GM23248 (cell line): ENCODE measurements at regions not wholly inside any gene's neighbourhood (a gene's known extent, or its start where the extent isn't known, plus 50 kb on each side); places are given as distances from the start of the nearest gene placed in this dataset.

Experiments used
- DNase-seq: peaks from one replicate; pipeline ENCODE4 v3.0.0-alpha.2; 2015
- H2AFZ ChIP-seq: fragments of 200-600 bp; sonication (generic); 2 replicates; pipeline ENCODE4 v1.6.1; 2016; ENCODE audit warnings: antibody characterized with exemption
- H3F3A ChIP-seq: fragments of 200-600 bp; sonication (generic); 2 replicates; pipeline ENCODE4 v1.6.1; 2016; ENCODE audit warnings: mild to moderate bottlenecking, antibody characterized with exemption, mixed run types; ENCODE audit not compliant: insufficient read depth
- H3K27ac ChIP-seq: fragments of 200-600 bp; sonication (generic); 2 replicates; pipeline ENCODE4 v1.5.1; 2016; ENCODE audit warnings: mild to moderate bottlenecking
- H3K27me3 ChIP-seq: fragments of 200-600 bp; sonication (generic); replicated peaks from 2 replicates; pipeline ENCODE4 v1.6.1; 2016; ENCODE audit warnings: mild to moderate bottlenecking; ENCODE audit not compliant: insufficient read depth
- H3K36me3 ChIP-seq: fragments of 200-600 bp; sonication (generic); 2 replicates; pipeline ENCODE4 v1.6.1; 2016; ENCODE audit warnings: low read depth, mild to moderate bottlenecking
- H3K4me1 ChIP-seq: fragments of 200-600 bp; sonication (generic); 2 replicates; pipeline ENCODE4 v1.6.1; 2016; ENCODE audit warnings: mild to moderate bottlenecking; ENCODE audit not compliant: insufficient read depth
- H3K4me2 ChIP-seq: fragments of 200-600 bp; sonication (generic); one replicate; pipeline ENCODE4 v1.6.1; 2016; ENCODE audit warnings: mild to moderate bottlenecking; ENCODE audit not compliant: unreplicated experiment
- H3K4me3 ChIP-seq: fragments of 200-600 bp; sonication (generic); 2 replicates; pipeline ENCODE4 v1.5.1; 2016; ENCODE audit warnings: mild to moderate bottlenecking
- H3K79me2 ChIP-seq: fragments of 200-600 bp; sonication (generic); 2 replicates; pipeline ENCODE4 v1.6.1; 2016; ENCODE audit warnings: mild to moderate bottlenecking; ENCODE audit not compliant: insufficient read depth
- H3K9ac ChIP-seq: fragments of 200-600 bp; sonication (generic); 2 replicates; pipeline ENCODE4 v1.6.1; 2016; ENCODE audit warnings: mild to moderate bottlenecking
- H3K9me2 ChIP-seq: fragments of 200-600 bp; sonication (generic); 2 replicates; pipeline ENCODE4 v1.6.1; 2016; ENCODE audit warnings: mixed run types, mild to moderate bottlenecking, moderate library complexity; ENCODE audit not compliant: insufficient read depth
- H3K9me3 ChIP-seq: fragments of 200-600 bp; sonication (generic); one replicate; pipeline ENCODE4 v1.6.1; 2017; ENCODE audit warnings: low read depth
- H4K20me1 ChIP-seq: fragments of 200-600 bp; sonication (generic); 2 replicates; pipeline ENCODE4 v1.6.0; 2016; ENCODE audit not compliant: insufficient read depth
- EZH2 ChIP-seq: fragments of 200-600 bp; sonication (generic); IDR thresholded peaks from 2 replicates; pipeline ENCODE4 v1.6.1; 2018; ENCODE audit warnings: antibody characterized with exemption, mild to moderate bottlenecking; ENCODE audit not compliant: insufficient read depth, poor library complexity, severe bottlenecking
- EZH2phosphoT487 ChIP-seq: fragments of 200-600 bp; sonication (generic); IDR thresholded peaks from 2 replicates; pipeline ENCODE4 v1.6.1; 2018; ENCODE audit warnings: antibody characterized with exemption, moderate library complexity, mild to moderate bottlenecking, low read depth; ENCODE audit not compliant: insufficient read depth
- WGBS, 2 experiments: methylation state at CpG; one replicate each; pipeline ENCODE4 v1.1.6; 2015 to 2017; ENCODE audit warnings: low lambda C conversion rate in 2 of 2, low coverage in 1 of 2; ENCODE audit errors: missing lambda C conversion rate in 2 of 2; 5-methylcytosine and 5-hydroxymethylcytosine counted together
- in situ Hi-C: fragments of 300-500 bp; cut with MboI; formaldehyde crosslinking; loops from 2 replicates; pipeline ENCODE4 v1.15.0; 2020

GRCh38 chr2:239529313-239530015 is 128.6 kb upstream of the HDAC4 start:
- TF ChIP-seq EZH2 (no peak), EZH2phosphoT487 (no peak)
- DNase-seq: no peak
- Histone ChIP-seq H3K9me3 (no peaks in the 10 kb centered on the region), H3K27ac (no peak overlapping the region), H3K9me2 (no peaks in the 10 kb centered on the region), H3K79me2 (no peaks in the 10 kb centered on the region), H4K20me1 (no peaks in the 10 kb centered on the region), H3K27me3 (0 out of 2 replicates have a peak, but pooled peaks cover 4% of the 10 kb centered on the region), H3K9ac (no peak overlapping the region), H2AFZ (no peak overlapping the region), H3K4me3 (no peak overlapping the region), H3K4me1 (no peaks in the 10 kb centered on the region), H3K4me2 (no peak overlapping the region), H3K36me3 (no peaks in the 10 kb centered on the region), H3F3A (no peaks in the 10 kb centered on the region)
- WGBS, 2 experiments: 66 to 67% methylated on average over 11 to 13 of the region's 13 CpGs
- in situ Hi-C loops: no loop called here

GRCh38 chr2:239528883-239529282 is 128.1 kb upstream of the HDAC4 start:
- H3K27ac ChIP-seq: no peak overlapping the region
- no peak overlapping the region for H3K4me3 ChIP-seq
- WGBS, 2 experiments: 20 to 33% methylated on average over 1 of the region's 1 CpG

GRCh38 chr2:239528146-239528545 is 127.3 kb upstream of the HDAC4 start:
- Histone ChIP-seq H3K27ac (no peak overlapping the region), H4K20me1 (no peaks in the 10 kb centered on the region), H3K4me1 (no peaks in the 10 kb centered on the region), H3K4me2 (no peak overlapping the region), H2AFZ (no peak overlapping the region), H3K36me3 (no peaks in the 10 kb centered on the region), H3K9ac (no peak overlapping the region), H3F3A (no peaks in the 10 kb centered on the region), H3K79me2 (no peaks in the 10 kb centered on the region), H3K4me3 (no peak overlapping the region), H3K9me3 (no peaks in the 10 kb centered on the region), H3K9me2 (no peaks in the 10 kb centered on the region), H3K27me3 (0 out of 2 replicates have a peak, but pooled peaks cover 4% of the 10 kb centered on the region)
- TF ChIP-seq EZH2 (no peak), EZH2phosphoT487 (no peak)
- WGBS, 2 experiments: 70% methylated on average over 11 of the region's 11 CpGs
- DNase-seq: no peak
- in situ Hi-C loops: no loop called here

More at GRCh38 chr2:239528883-239529282, 128.1 kb upstream of the HDAC4 start:
- H3K9me3 ChIP-seq: no peaks in the 10 kb centered on the region
- H3K9ac ChIP-seq: no peak overlapping the region
- no peaks in the 10 kb centered on the region for H4K20me1 ChIP-seq
- 0 out of 2 replicates have a peak, but pooled peaks cover 4% of the 10 kb centered on the region for H3K27me3 ChIP-seq
- H3K4me1 ChIP-seq: no peaks in the 10 kb centered on the region
- no peak for DNase-seq
- H2AFZ ChIP-seq: no peak overlapping the region
- no peaks in the 10 kb centered on the region for H3K9me2 ChIP-seq
- TF ChIP-seq EZH2 (no peak), EZH2phosphoT487 (no peak)
- no peaks in the 10 kb centered on the region for H3K36me3 ChIP-seq
- H3K79me2 ChIP-seq: no peaks in the 10 kb centered on the region
- no peaks in the 10 kb centered on the region for H3F3A ChIP-seq
- no peak overlapping the region for H3K4me2 ChIP-seq
- in situ Hi-C loops: no loop called here

- H3K9ac ChIP-seq: no peak overlapping the region
- no peaks in the 10 kb centered on the region for H3K9me2 ChIP-seq
- no peak overlapping the region for H3K27ac ChIP-seq
- in situ Hi-C loops: no loop called here
- no peak overlapping the region for H3K4me3 ChIP-seq
- H3K27me3 ChIP-seq: 0 out of 2 replicates have a peak, but pooled peaks cover 4% of the 10 kb centered on the region
- DNase-seq: no peak
- no peaks in the 10 kb centered on the region for H4K20me1 ChIP-seq
- no peaks in the 10 kb centered on the region for H3K79me2 ChIP-seq
- 61 to 64% methylated on average over 24 to 25 of the region's 25 CpGs for WGBS, 2 experiments
- TF ChIP-seq EZH2: no peak
- TF ChIP-seq EZH2phosphoT487: no peak
- no peak overlapping the region for H2AFZ ChIP-seq
- H3K36me3 ChIP-seq: no peaks in the 10 kb centered on the region
- no peaks in the 10 kb centered on the region for H3K9me3 ChIP-seq
- H3F3A ChIP-seq: no peaks in the 10 kb centered on the region
- H3K4me1 ChIP-seq: no peaks in the 10 kb centered on the region
- no peak overlapping the region for H3K4me2 ChIP-seq
Measured at GRCh38 chr2:239526666-239527415, 126.0 kb upstream of the HDAC4 start.
